A549 (cell line): ENCODE measurements at regions not wholly inside any gene's neighbourhood (a gene's known extent, or its start where the extent isn't known, plus 50 kb on each side); places are given as distances from the start of the nearest gene placed in this dataset.

Source experiments
- ATAC-seq, 2 experiments: fragments of 200-7000 bp in 1 of 2; fragments of >200 bp in 1 of 2; cut with Nextera tagmentation in 1 of 2; cut with Tn5 transposase in 1 of 2; 3 replicates each; pipeline versions ENCODE4 v1.8.0 to v1.9.1; 2018 to 2020; ENCODE audit warnings: mild to moderate bottlenecking in 1 of 2, moderate library complexity in 1 of 2
- CTCF ChIA-PET: fragments of 300-600 bp; sonication (Branson Sonifier 250); formaldehyde crosslinking; extraction: SDS; loops from one replicate; lab custom pipeline; 2021; ENCODE audit warnings: antibody characterized with exemption, inconsistent platforms; lab: Yijun Ruan, JAX
- POLR2A ChIA-PET: fragments of 350-600 bp; formaldehyde crosslinking; extraction: SDS; loops from one replicate; lab custom pipeline; 2021; ENCODE audit warnings: antibody characterized with exemption, inconsistent platforms; lab: Yijun Ruan, JAX
- DNase-seq, 2 experiments: peaks; one replicate each; pipeline versions ENCODE4 v3.0.0 to v3.0.0-alpha.2; 2011 to 2016; ENCODE audit warnings: low read depth in 1 of 2, low spot score in 1 of 2
- FAIRE-seq: peaks from 2 replicates; lab custom pipeline; 2011; peaks lifted over from hg19 to GRCh38; lab: Jason Lieb, UNC
- H3K27ac ChIP-seq, 2 experiments: fragments of >200 bp; sonication (Bioruptor Twin); formaldehyde crosslinking; 3 replicates each; pipeline ENCODE4 v1.5.1; 2016 to 2017
- H3K4me1 ChIP-seq: fragments of >200 bp; sonication (Bioruptor Twin); formaldehyde crosslinking; 3 replicates; pipeline ENCODE4 v1.6.1; 2016
- H3K4me2 ChIP-seq: fragments of >200 bp; sonication (Bioruptor Twin); formaldehyde crosslinking; 3 replicates; pipeline ENCODE4 v1.6.1; 2016
- H3K4me3 ChIP-seq: fragments of >200 bp; sonication (Bioruptor Twin); formaldehyde crosslinking; 3 replicates; pipeline ENCODE4 v1.5.1; 2016
- H3K9me3 ChIP-seq: fragments of >200 bp; sonication (Bioruptor Twin); formaldehyde crosslinking; 3 replicates; pipeline ENCODE4 v1.6.1; 2016
- CBX2 ChIP-seq: fragments of 200-600 bp; sonication (generic); IDR thresholded peaks from 2 replicates; pipeline ENCODE4 v1.6.1; 2016; ENCODE audit warnings: low read depth, mild to moderate bottlenecking, borderline replicate concordance
- CEBPB ChIP-seq, 2 experiments: fragments of >200 bp in 1 of 2; sonication (Bioruptor Twin) in 1 of 2; formaldehyde crosslinking in 1 of 2; IDR thresholded peaks; 2 replicates each; pipeline ENCODE4 v1.6.1; 2012 to 2016
- EHF ChIP-seq: fragments of 250-450 bp; sonication (Bioruptor Pico); IDR thresholded peaks from 2 replicates; pipeline ENCODE4 v1.5.0; 2020; ENCODE audit warnings: mild to moderate bottlenecking
- EP300 ChIP-seq, 2 experiments: fragments of >200 bp; sonication (Bioruptor Twin); formaldehyde crosslinking; IDR thresholded peaks; 2 replicates in 1 of 2; 3 replicates in 1 of 2; pipeline ENCODE4 v1.6.1; 2016 to 2017
- ESRRA ChIP-seq: fragments of 150-350 bp; IDR thresholded peaks from 2 replicates; pipeline ENCODE4 v1.6.1; 2014; ENCODE audit warnings: mild to moderate bottlenecking, low read length, borderline replicate concordance
- FOSL2 ChIP-seq, 2 experiments: fragments of 450-650 bp in 1 of 2; fragments of >200 bp in 1 of 2; sonication (Bioruptor Twin) in 1 of 2; formaldehyde crosslinking; IDR thresholded peaks; 2 replicates each; pipeline versions ENCODE4 v1.5.0 to v1.6.1; 2016 to 2020; ENCODE audit warnings: mild to moderate bottlenecking in 1 of 2, moderate library complexity in 1 of 2
- HDAC2 ChIP-seq: fragments of 200-600 bp; sonication (generic); IDR thresholded peaks from 2 replicates; pipeline ENCODE4 v1.6.1; 2016
- HEYL ChIP-seq: fragments of 250-450 bp; sonication (Bioruptor Pico); IDR thresholded peaks from 2 replicates; pipeline ENCODE4 v1.8.0; 2021; ENCODE audit warnings: mild to moderate bottlenecking, moderate library complexity
- HOXA7 ChIP-seq: fragments of 250-450 bp; sonication (Bioruptor Pico); IDR thresholded peaks from 2 replicates; pipeline ENCODE4 v1.5.0; 2020; ENCODE audit warnings: mild to moderate bottlenecking, moderate library complexity
- JUNB ChIP-seq: fragments of >200 bp; sonication (Bioruptor Twin); formaldehyde crosslinking; IDR thresholded peaks from 2 replicates; pipeline ENCODE4 v1.6.1; 2016
- KDM1A ChIP-seq: fragments of 200-600 bp; sonication (generic); IDR thresholded peaks from 2 replicates; pipeline ENCODE4 v1.6.1; 2016; ENCODE audit warnings: low read depth, mild to moderate bottlenecking
- KDM5A ChIP-seq: fragments of 200-600 bp; sonication (generic); IDR thresholded peaks from 2 replicates; pipeline ENCODE4 v1.6.1; 2016; ENCODE audit warnings: antibody characterized with exemption, mild to moderate bottlenecking
- MYC ChIP-seq: IDR thresholded peaks from 2 replicates; pipeline ENCODE4 v1.6.1; 2012; ENCODE audit warnings: mild to moderate bottlenecking, inconsistent platforms, low read length, improper control_type of control experiment, borderline replicate concordance
- NFE2L2 ChIP-seq: fragments of 150-350 bp; conservative IDR thresholded peaks from 2 replicates; pipeline ENCODE4 v1.6.1; 2014; ENCODE audit warnings: low read length
- NPAS2 ChIP-seq: fragments of 250-450 bp; sonication (Bioruptor Pico); IDR thresholded peaks from 2 replicates; pipeline ENCODE4 v1.8.0; 2022; ENCODE audit warnings: mild to moderate bottlenecking, moderate library complexity, borderline replicate concordance
- NR3C1 ChIP-seq: fragments of >200 bp; sonication (Bioruptor Twin); formaldehyde crosslinking; IDR thresholded peaks from 3 replicates; pipeline ENCODE4 v1.6.1; 2017
- POLR2AphosphoS2 ChIP-seq: conservative IDR thresholded peaks from 2 replicates; pipeline ENCODE4 v1.6.1; 2012; ENCODE audit warnings: low read length, improper control_type of control experiment, inconsistent platforms
- RAD21 ChIP-seq, 2 experiments: fragments of >200 bp in 1 of 2; sonication (Bioruptor Twin) in 1 of 2; formaldehyde crosslinking in 1 of 2; IDR thresholded peaks in 1 of 2; conservative IDR thresholded peaks in 1 of 2; 2 replicates in 1 of 2; 3 replicates in 1 of 2; pipeline ENCODE4 v1.6.1; 2012 to 2018; ENCODE audit warnings: inconsistent platforms in 1 of 2
- RCOR1 ChIP-seq: fragments of 150-350 bp; IDR thresholded peaks from 2 replicates; pipeline ENCODE4 v1.6.1; 2014; ENCODE audit warnings: antibody characterized with exemption, low read length, low read depth
- RFX5 ChIP-seq: fragments of 450-650 bp; IDR thresholded peaks from 2 replicates; pipeline ENCODE4 v1.7.1; 2014; ENCODE audit warnings: antibody characterized with exemption, mild to moderate bottlenecking, moderate library complexity
- RNF2 ChIP-seq: fragments of 200-600 bp; sonication (generic); IDR thresholded peaks from 2 replicates; pipeline ENCODE4 v1.6.1; 2016; ENCODE audit warnings: low read depth, mild to moderate bottlenecking, antibody characterized with exemption, moderate library complexity, borderline replicate concordance
- ZFP36 ChIP-seq: fragments of 450-650 bp; IDR thresholded peaks from 2 replicates; pipeline ENCODE4 v1.6.1; 2014; ENCODE audit warnings: borderline replicate concordance; ENCODE audit not compliant: partially characterized antibody
- ZNF302 ChIP-seq: fragments of 250-450 bp; sonication (Bioruptor Pico); IDR thresholded peaks from 2 replicates; pipeline ENCODE4 v1.9.0; 2021; ENCODE audit warnings: inconsistent platforms, mild to moderate bottlenecking, moderate library complexity
- WGBS: methylation state at CpG from one replicate; pipeline ENCODE4 v1.1.6; 2017; ENCODE audit errors: missing lambda C conversion rate; 5-methylcytosine and 5-hydroxymethylcytosine counted together
- TF ChIP-seq, protein P1 (sequence below): fragments of >200 bp; sonication (Bioruptor Twin); formaldehyde crosslinking; IDR thresholded peaks from 3 replicates; pipeline ENCODE4 v1.5.1; 2016
- TF ChIP-seq, protein P2 (sequence below): IDR thresholded peaks from 2 replicates; pipeline ENCODE4 v1.6.1; 2012
- TF ChIP-seq, protein P3 (sequence below): IDR thresholded peaks from 2 replicates; pipeline ENCODE4 v1.6.1; 2012; ENCODE audit warnings: low read depth, borderline replicate concordance

DNA sequence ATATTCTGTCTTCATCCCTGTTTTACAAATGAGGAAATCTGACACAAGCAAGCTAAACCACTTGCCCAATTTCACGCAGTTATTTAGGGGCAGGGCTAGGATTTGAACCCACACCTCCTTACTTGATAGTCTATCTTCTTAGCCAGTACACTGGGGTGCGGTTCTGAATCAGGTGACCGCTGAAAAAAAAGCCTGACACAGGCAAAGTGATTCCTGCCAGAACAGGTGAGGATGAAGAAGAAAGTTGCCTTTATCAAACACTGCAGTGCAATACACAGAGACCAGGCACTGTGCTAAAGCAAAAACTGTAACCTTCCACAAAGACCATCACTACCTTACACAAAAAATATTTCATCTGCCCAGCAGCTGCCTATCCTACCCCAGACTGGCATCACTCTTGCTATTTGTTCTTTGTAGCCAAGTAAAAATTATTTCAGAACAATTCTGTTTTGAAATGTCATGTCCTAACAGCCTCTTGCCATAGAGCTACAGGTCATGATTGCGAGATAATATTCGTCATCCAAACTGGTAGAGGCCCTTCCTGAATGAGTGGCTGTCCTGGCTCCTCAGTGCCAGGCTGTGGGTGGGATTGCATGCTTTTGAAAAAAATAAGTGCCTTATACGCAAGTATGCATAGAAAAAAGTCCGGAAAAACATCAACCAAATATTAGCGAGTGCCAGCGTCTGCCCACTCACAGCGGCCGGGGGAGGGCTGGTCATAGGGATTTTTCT is 142.3 kb upstream of the TPM1 start:
- CTCF ChIA-PET, result interaction anchor here (0.6 to 6.8 kb wide), 10 partner anchors 11 to 158 kb away, joined by 3 to 76 read pairs (median 7); no protein-coding TSS in a partner anchor
- no peak for FAIRE-seq
- WGBS, result 83% methylated on average over 11 of the region's 11 CpGs
- peak overlapping the region; percentile 73; the same call in 2 of the 3 replicates for H3K4me2 ChIP-seq
- no peaks in the 10 kb centered on the region for H3K9me3 ChIP-seq
- POLR2A ChIA-PET, result no interaction called here
- no peak for TF ChIP-seq FOSL2 (IDR thresholded peaks at IDR 0.05)
- TF ChIP-seq FOSL2 (CRISPR knock-in tag; IDR thresholded peaks at IDR 0.05), result peak; percentile 40; the same call in 1 of the 2 replicates
- no peak for TF ChIP-seq HOXA7
- no peak for TF ChIP-seq NPAS2 (CRISPR knock-in tag)
- TF ChIP-seq JUNB, result no peak; the same call in 1 of the 2 replicates
- TF ChIP-seq, protein P1, sequence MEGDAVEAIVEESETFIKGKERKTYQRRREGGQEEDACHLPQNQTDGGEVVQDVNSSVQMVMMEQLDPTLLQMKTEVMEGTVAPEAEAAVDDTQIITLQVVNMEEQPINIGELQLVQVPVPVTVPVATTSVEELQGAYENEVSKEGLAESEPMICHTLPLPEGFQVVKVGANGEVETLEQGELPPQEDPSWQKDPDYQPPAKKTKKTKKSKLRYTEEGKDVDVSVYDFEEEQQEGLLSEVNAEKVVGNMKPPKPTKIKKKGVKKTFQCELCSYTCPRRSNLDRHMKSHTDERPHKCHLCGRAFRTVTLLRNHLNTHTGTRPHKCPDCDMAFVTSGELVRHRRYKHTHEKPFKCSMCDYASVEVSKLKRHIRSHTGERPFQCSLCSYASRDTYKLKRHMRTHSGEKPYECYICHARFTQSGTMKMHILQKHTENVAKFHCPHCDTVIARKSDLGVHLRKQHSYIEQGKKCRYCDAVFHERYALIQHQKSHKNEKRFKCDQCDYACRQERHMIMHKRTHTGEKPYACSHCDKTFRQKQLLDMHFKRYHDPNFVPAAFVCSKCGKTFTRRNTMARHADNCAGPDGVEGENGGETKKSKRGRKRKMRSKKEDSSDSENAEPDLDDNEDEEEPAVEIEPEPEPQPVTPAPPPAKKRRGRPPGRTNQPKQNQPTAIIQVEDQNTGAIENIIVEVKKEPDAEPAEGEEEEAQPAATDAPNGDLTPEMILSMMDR, result no peak
- TF ChIP-seq, protein P2, sequence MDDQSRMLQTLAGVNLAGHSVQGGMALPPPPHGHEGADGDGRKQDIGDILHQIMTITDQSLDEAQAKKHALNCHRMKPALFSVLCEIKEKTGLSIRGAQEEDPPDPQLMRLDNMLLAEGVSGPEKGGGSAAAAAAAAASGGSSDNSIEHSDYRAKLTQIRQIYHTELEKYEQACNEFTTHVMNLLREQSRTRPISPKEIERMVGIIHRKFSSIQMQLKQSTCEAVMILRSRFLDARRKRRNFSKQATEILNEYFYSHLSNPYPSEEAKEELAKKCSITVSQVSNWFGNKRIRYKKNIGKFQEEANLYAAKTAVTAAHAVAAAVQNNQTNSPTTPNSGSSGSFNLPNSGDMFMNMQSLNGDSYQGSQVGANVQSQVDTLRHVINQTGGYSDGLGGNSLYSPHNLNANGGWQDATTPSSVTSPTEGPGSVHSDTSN, result no peak
- no peak for TF ChIP-seq NFE2L2
- no peak for TF ChIP-seq MYC
- peak; percentile 16 to 62; a peak in 1 of 4 replicates for TF ChIP-seq CEBPB (IDR thresholded peaks at IDR 0.05)
- peak in 1 of 2 experiments; percentile 60; a peak in 1 of 5 replicates for TF ChIP-seq EP300 (IDR thresholded peaks at IDR 0.05)
- no peak for TF ChIP-seq POLR2AphosphoS2
- peaks cover 73% of the 10 kb centered on the region for H3K4me1 ChIP-seq
- DNase-seq, result peak; percentile 36 to 50
- H3K27ac ChIP-seq, result peak overlapping the region; percentile 98 to 99
- H3K4me3 ChIP-seq, result no peak overlapping the region
- no peak for ATAC-seq

DNA sequence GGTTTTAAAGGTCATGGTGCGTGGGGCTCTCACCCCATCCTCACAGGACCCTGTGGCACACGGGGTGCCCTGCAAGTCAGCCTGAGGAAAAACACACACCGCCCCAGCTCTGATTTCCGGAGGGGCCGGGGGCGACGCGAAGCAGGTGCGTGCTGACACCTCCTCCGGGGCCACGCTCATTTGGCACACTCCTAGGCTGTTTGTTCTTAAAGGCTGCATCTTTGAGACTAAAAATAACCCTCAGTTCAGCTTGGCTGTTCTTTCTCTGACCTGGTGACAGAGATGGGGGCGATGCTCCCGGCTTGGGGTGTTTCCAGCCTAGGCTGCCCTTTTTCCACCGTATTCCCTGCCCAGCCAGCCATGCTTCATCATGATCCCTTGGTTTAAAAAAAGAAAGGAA is 141.5 kb upstream of the TPM1 start:
- Histone ChIP-seq H3K4me1 (peaks cover 65% of the 10 kb centered on the region), H3K27ac (peak overlapping the region; percentile 98 to 99), H3K4me2 (no peak overlapping the region), H3K9me3 (no peaks in the 10 kb centered on the region), H3K4me3 (no peak overlapping the region)
- no peak for TF ChIP-seq RNF2
- no peak for TF ChIP-seq HEYL (CRISPR knock-in tag)
- no peak for TF ChIP-seq HOXA7
- TF ChIP-seq KDM5A, result no peak
- no peak for TF ChIP-seq KDM1A
- TF ChIP-seq ZFP36, result no peak
- no peak for TF ChIP-seq HDAC2
- TF ChIP-seq NPAS2 (CRISPR knock-in tag), result no peak
- TF ChIP-seq RAD21 (conservative IDR thresholded peaks at IDR 0.05 in 1 of 2, IDR thresholded peaks at IDR 0.05 in 1 of 2), result no peak
- TF ChIP-seq, protein P1, result no peak
- no peak for TF ChIP-seq CBX2
- TF ChIP-seq RCOR1, result no peak
- no peak for TF ChIP-seq ESRRA
- no peak for TF ChIP-seq ZNF302 (CRISPR knock-in tag)
- TF ChIP-seq NR3C1, result no peak
- no peak for TF ChIP-seq EHF (CRISPR knock-in tag)
- TF ChIP-seq RFX5, result no peak
- TF ChIP-seq, protein P3, sequence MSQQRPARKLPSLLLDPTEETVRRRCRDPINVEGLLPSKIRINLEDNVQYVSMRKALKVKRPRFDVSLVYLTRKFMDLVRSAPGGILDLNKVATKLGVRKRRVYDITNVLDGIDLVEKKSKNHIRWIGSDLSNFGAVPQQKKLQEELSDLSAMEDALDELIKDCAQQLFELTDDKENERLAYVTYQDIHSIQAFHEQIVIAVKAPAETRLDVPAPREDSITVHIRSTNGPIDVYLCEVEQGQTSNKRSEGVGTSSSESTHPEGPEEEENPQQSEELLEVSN, result no peak
- no peak for ATAC-seq
- CTCF ChIA-PET, result interaction anchor here (1.2 to 3.9 kb wide), 3 partner anchors 11 to 146 kb away, joined by 4 to 18 read pairs (median 11); no protein-coding TSS in a partner anchor
- no peak for DNase-seq
- WGBS, result 95% methylated on average over 14 of the region's 14 CpGs
- POLR2A ChIA-PET, result interaction anchor here (1.0 kb wide), 1 partner anchor 141 kb away, joined by 3 read pairs; the partner anchor contains the start of gene TPM1
- no peak for FAIRE-seq
